Activated CD4-positive, CD25-positive, alpha-beta regulatory T cell (primary cell): ENCODE measurements at regions not wholly inside any gene's neighbourhood (a gene's known extent, or its start where the extent isn't known, plus 50 kb on each side); places are given as distances from the start of the nearest gene placed in this dataset.
"Not testable (repeated sequence)": the region's sequence is repeated elsewhere in the genome, so short reads cannot be mapped to it uniquely, and the experiment has no call there.

Experiments used
- DNase-seq, 4 experiments: peaks; one replicate each; lab custom pipeline; 2025; lab: John Stamatoyannopoulos, UW

DNA sequence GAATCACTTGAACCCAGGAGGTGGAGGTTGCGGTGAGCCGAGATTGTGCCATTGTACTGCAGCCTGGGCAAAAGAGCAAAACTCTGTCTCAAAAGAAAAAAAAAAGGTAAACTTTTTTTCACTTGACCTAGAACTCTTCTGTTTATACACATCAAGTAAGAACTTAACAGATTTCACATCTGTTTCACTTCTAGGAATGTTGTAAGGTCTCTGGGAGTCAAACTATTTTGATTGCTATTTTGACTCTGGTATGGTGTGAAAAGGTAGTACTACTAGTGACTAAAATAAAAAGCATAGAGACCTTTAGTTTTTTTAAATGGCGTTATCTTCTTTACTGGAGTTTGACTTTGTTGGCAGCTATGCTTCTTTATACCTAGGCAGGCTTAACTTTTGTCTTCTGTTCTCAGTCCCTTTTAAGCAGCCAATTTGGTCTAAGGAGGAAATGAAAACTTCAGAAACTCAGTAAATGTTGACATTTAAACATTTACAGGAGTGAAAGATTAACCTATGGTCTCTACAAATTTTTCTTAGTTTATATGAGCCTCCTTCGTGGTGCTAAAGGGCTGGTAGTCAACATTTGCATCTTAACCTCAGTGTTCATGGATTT is 84.7 kb downstream of the METTL2B start:
- not testable (repeated sequence) for DNase-seq

DNA sequence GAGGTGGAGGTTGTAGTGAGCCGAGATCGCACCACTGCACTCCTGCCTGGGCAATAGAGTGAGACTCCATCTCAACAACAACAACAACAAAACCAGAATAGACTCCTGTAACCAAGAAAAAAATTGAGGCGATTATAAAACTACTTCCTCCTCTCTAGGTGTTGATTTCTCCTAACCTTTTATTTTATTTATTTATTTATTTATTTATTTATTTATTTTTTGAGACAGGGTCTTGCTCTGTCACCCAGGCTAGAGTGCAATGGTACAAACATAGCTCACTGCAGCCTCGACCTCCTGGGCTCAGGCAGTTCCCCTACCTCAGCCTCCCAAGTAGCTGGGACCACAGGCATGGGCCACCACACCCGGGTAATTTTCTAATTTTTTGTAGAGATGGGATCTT is 86.2 kb downstream of the METTL2B start:
- not testable (repeated sequence) for DNase-seq

DNA sequence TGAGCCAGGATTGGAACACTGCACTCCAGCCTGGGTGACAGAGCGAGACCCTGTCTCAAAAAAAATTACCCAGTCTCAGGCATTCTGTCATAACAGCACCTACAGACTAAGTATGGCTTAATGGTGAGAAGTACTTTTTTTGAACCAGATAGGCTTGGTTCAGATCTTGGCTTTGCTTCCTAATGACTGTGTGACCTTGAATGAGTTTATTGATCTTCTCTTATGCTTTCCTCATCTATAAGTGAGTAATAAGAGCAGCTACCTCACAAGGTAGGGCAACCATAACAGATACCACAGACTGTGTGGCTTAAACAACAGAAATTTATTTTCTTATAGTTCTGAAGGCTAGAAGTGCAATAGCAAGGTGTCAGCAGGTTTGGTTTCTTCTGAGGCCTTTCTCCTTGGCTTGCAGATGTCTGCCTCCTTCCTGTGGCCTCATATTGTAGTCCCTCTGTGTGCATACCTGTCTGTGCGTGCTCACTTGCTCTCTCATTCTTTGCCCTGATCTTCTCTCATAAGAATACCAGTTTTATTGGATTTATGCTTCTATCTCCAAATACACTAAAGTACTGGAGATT is 87.7 kb downstream of the METTL2B start:
- not testable (repeated sequence) for DNase-seq

DNA sequence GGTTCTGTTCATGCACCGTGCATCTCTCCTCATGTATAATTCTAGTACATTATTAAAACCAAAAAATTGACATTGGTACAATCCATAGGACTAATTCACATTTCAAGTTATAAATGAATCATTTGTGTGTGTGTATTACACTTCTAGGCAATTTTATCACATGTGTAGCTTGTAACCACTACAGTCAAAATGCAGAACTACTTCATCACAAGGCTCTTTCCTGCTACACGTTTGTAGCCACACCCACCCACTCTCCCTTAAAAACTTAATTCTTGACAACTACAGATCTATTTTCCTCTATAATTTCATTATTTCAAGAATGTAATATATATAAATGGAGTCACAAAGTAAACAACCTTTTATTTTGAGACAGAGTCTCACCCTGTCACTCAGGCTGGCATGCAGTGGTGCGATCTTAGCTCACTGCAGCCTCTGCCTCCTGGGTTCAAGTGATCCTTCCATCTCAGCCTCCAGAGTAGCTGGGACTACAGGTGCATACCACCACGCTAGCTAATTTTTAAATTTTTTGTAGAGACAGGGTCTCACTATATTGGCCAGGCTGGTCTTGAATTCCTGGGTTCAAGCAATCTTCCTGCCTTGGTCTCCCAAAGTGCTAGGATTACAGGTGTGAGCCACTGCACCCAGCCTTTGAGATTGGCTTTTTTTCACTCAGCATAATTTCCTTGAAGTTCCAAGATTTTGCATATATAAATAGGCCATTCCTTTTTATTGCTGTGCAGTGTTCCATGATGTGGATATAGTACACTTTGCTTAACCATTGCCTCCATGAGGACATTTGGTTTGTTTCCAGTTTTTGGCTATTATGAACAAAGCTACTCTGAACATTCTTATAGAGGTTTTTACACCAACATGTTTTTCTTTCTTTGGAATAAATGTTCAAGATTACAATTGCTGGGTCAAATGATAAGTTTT is 88.7 kb downstream of the METTL2B start:
- not testable (repeated sequence) for DNase-seq

DNA sequence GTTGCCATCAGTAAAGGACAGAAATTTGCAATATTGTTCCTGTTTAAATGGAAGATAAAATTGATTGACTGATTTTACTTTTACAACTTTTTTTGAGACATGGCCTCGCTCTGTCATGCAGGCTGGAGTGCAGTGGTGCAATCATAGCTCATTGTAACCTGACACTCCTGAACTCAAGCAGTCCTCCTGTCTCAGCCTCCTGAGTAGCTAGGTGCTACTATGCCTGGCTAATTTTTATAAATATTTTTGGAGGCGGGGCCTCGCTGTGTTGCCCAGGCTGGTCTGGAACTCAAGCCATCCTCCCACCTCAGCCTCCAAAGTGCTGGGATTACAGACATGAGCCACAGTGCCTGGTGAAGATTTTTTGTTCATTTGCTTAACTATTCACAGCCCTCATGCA is 96.8 kb upstream of the GARIN1A start:
- DNase-seq, result not testable (repeated sequence)

GRCh38 chr7:128576953-128577352 is 95.1 kb upstream of the GARIN1A start:
- DNase-seq, result not testable (repeated sequence)

GRCh38 chr7:128579843-128580242 is 92.2 kb upstream of the GARIN1A start:
- DNase-seq, result not testable (repeated sequence)

DNA sequence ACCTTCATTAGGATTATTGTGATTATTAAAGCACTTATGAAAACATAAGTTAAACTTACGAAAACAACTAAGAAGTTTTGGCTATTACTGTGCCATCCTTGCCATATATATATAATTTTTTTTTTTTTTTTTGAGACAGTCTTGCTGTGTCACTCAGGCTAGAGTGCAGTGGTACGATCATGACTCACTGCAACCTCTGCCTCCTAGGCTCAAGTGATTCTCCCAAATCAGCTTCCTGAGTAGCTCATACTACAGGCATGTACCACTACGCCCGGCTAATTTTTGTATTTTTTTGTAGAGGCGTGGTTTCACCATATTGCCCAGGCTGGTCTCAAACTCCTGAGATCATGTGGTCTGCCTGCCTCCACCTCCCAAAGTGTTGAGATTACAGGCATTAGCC is 91.0 kb upstream of the GARIN1A start:
- not testable (repeated sequence) for DNase-seq

GRCh38 chr7:128581825-128582561 is 90.1 kb upstream of the GARIN1A start:
- not testable (repeated sequence) for DNase-seq

GRCh38 chr7:128586715-128587114 is 85.4 kb upstream of the GARIN1A start:
- DNase-seq, result not testable (repeated sequence)

GRCh38 chr7:128591705-128592104 is 80.4 kb upstream of the GARIN1A start:
- DNase-seq, result no peak

DNA sequence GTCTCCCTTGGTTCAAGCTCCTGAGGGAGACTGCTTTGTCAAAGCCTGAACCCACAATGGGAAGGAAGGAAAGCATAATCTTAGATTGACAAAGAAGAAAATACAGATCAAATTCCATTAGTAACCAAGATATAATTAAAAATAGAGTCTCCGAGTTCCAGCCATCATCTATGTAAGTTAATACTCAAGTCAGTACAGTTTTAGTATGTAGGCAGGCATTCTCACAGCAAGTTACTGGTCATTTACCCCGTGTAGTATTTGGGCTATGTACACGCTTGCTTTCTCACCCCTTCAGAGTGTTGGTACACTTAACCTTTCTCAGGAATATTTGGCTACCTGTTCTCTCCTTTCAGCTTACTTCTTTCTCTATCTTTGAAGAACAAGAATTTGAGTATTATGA is 79.9 kb upstream of the GARIN1A start:
- not testable (repeated sequence) for DNase-seq

DNA sequence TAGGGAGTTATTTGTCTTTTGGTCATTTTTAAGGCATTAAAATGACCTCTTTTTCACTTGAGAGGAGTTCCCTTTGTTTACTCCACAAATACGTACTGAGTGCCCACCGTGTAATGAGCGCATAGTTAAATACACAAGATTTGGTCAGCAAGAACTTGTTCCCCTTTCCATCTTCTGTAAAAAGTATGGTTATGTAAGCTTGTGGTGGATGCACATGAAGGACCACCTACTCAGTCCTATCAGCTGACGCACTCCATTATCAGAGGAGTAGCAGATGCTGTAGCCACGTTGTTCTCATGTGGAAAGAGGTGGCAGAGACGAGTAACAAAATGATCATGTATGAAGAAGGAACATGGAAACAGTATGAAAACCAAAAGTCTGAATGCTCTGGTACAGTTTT is 78.0 kb upstream of the GARIN1A start:
- not testable (repeated sequence) for DNase-seq

DNA sequence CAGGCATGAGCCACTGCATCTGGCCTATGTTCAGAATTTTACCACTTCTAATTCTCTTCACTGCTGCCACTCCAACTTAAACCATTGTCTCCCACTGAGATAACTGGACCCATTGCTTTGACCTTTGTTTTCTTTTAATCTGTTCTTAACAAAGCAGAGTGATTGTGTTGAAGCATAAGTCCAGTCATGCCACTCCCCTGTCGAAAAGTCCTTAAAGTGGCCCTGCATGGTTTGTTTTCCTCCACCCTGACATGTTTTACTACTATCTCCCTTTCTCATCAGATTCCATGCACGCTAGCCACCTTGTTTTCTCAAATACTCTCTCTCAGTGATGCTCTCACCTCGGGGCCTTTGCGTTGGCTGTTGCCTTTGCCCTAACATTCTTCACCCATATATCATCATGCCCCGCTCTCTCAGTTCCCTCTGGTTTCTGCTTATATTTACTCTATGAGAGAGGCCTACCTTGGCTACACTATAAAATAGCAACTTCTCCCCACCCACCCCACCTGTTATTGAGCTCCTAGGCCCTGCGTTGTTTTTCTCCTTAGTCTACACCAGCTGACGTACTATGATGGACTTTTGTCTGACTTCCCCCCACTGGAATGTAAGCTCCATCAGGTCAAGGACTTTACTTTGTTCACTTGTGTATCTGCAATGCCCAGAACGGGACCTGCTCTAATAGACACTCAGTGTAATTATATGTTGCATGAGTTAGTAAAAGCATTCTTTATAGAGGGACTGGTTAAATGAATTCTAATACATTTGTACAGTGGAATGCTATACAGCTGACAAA is 75.6 kb upstream of the GARIN1A start:
- DNase-seq, result not testable (repeated sequence)

DNA sequence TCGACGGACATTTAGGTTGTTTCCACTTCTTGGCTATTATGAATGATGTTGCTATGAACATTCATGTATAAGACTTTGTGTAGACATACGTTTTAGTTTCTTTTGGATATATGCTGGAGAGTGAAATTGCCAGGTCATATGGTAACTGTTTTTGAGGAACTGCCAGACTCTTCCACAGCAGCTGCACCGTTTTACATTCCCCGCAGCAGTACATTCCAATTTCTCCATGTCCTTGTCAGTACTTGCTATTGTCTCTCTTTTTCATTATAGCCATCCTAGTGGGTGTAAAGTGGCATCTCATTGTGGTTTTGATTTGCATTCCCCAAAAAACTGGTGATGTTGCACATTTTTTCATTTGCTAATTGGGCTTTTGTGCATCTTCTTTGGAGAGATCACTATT is 73.1 kb upstream of the GARIN1A start:
- DNase-seq, result not testable (repeated sequence)

DNA sequence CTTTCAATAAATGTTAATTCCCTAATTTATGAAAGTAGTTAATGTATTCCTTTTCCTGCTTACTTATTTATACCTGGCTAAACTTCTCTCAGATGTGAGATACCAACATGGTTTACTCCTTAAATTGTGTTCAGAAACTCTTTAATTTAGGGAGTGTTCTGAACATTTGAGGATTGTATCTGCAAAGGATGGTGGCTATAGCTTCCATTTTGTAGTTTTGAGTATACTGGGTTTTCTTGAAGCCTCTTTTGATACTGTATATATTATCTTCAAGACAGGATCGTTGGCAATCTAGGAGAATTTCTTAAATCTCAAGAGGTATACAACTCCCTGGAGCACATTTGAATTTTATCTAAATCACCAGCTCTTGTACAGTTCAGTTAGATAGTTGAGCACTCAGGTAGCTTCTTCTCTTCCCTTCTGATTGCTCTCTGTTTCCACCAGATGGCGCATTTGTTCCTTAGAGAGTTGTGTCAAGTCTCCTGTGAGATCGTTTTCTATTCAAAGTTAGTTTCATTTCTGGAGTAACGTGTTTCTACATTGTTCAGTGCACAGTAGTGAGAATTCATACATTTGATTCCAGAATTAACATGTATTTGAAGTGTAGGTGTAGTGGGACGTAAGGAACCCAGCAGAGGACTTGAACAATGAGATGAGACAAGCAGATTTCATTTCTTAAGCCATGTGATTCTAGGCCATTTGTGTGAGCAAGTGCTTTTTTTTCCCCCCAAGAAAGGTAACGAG is 63.2 kb upstream of the GARIN1A start:
- DNase-seq, result peak in 1 of 4 experiments; percentile 8

GRCh38 chr7:128613366-128613765 is 58.7 kb upstream of the GARIN1A start:
- not testable (repeated sequence) for DNase-seq

DNA sequence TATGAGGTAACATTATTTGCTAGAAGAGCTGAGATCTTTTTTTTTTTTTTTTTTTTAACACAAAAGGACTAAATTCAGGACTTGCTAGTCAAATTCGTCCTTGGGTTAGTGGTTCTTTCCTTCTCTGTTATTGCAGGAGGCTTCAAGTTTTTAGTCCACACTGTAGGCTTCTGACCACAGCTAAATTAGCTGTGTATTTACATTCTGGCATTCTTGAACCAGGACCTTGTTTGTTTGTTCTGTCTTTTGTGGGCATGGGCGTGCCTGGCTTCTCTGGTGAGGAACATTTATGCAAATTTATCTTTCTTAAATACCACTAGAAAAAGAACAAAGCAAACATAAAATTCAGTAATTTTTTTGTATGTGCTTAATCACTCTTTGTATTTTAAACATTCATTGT is 57.3 kb upstream of the GARIN1A start:
- DNase-seq, result not testable (repeated sequence)

GRCh38 chr7:128616799-128617198 is 55.3 kb upstream of the GARIN1A start:
- not testable (repeated sequence) for DNase-seq
